GM13976 (cell line): ENCODE measurements at regions not wholly inside any gene's neighbourhood (a gene's known extent, or its start where the extent isn't known, plus 50 kb on each side); places are given as distances from the start of the nearest gene placed in this dataset.
"Not testable (repeated sequence)": the region's sequence is repeated elsewhere in the genome, so short reads cannot be mapped to it uniquely, and the experiment has no call there.

Experiments
- DNase-seq: peaks from one replicate; pipeline ENCODE4 v3.0.0; 2012; ENCODE audit warnings: low spot score
- in situ Hi-C: fragments of 300-500 bp; cut with MboI; formaldehyde crosslinking; loops from one replicate; pipeline ENCODE4 v1.12.0; 2022; ENCODE audit warnings: low sequenced_read_pairs, mixed read lengths, inconsistent platforms; ENCODE audit not compliant: unreplicated experiment
- TF ChIP-seq, protein P1 (sequence below): IDR thresholded peaks from 2 replicates; pipeline ENCODE4 v1.5.1; 2012; ENCODE audit warnings: borderline replicate concordance, mild to moderate bottlenecking; ENCODE audit not compliant: insufficient read depth; ENCODE audit errors: extremely low read depth, missing control alignments, control extremely low read depth

DNA sequence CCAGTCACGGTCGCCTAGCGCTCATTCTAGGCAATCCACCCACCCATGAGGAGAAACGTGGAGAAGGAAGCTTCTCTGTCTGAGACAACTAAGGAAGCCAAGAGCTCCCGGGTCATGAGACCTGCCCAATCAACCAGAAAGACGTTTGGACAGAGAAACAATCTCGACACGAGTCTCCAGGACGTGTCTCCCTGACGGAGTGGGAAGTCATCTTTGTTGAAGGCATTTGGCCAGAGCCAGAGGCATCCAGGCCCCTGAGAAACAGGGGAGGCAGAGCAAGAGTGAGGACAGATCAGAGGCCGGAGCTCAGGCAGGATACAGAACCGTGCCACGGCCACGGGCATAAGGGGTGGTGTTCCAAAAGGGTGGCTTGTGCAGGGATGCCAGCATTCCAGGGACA is 479.0 kb downstream of the SPATA31A7 start:
- in situ Hi-C loops: no loop called here
- DNase-seq: no peak
- TF ChIP-seq, protein P1, sequence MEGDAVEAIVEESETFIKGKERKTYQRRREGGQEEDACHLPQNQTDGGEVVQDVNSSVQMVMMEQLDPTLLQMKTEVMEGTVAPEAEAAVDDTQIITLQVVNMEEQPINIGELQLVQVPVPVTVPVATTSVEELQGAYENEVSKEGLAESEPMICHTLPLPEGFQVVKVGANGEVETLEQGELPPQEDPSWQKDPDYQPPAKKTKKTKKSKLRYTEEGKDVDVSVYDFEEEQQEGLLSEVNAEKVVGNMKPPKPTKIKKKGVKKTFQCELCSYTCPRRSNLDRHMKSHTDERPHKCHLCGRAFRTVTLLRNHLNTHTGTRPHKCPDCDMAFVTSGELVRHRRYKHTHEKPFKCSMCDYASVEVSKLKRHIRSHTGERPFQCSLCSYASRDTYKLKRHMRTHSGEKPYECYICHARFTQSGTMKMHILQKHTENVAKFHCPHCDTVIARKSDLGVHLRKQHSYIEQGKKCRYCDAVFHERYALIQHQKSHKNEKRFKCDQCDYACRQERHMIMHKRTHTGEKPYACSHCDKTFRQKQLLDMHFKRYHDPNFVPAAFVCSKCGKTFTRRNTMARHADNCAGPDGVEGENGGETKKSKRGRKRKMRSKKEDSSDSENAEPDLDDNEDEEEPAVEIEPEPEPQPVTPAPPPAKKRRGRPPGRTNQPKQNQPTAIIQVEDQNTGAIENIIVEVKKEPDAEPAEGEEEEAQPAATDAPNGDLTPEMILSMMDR: no peak

DNA sequence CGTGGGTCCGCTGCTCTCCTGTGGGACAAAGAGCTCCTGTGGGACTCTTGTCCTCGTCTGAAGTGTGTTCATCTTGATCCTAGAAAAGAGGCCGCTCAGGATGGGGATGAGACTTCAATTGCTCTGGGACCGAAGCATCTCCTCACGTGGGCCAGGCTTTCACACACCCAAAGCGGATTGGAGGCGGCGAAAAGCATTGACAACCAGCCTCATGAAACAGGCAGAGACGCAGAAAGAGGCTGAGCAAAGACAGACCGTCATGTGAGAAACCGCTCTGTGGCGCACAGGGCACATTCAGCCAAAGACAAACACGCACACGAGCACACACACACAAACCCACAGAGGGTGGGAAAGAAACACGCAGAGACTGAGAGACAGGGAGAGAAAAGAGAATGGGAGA is 479.5 kb downstream of the SPATA31A7 start:
- DNase-seq: no peak
- TF ChIP-seq, protein P1: no peak
- in situ Hi-C loops: no loop called here

DNA sequence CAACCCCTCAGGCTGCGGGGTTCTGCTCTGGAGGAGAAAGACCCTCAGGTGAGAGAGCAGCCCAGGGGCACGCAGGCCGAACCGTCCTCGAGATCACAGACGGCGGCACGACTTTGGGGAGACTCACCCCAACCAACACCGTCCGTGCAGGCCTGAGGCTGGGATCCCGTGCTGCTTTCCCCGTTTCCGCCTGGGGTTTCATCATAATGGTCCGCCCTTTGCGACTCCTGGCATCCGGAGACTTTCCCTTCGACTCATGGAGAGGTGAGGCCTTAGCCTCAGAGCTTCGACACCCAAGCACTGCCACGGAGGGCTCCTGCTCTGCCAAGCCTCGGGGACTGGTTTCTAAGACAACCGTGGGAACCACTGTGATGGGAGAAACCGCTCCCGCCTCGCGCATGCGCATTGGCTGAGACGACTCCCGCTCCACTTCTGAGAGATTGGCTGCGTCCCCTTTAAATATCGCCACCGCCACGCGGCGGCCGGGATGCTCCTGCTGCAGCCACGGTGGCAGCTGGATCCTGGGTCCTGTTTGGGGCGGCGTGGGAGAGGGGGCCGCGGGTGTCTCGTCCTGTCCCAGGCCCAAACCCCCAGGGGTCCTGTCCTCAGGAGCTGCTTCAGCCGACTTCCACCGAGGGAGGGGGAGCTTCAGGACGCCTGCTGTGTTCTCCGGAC is 480.1 kb downstream of the SPATA31A7 start:
- DNase-seq, in situ Hi-C loops: not testable (repeated sequence)

DNA sequence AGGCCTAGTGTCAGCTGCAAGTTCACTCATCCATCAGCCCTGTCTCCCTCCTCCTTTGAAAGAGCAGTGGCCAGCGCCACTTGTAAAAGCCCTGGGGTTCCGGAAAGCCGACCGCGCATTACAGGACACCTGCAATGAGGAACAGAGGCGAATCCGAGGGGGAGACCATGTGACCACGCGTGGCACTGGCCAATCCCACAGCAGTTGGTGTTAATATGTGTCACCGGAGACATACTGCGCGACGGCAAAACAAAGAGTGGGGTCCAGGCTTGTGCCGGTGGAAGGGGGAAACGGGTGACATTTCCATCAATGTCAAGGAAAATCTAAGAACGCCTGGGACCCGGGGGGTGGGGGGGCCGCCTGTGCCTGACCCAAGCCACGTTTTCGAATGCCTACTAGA is 480.8 kb downstream of the SPATA31A7 start:
- DNase-seq: no peak
- in situ Hi-C loops: no loop called here
- TF ChIP-seq, protein P1: no peak

DNA sequence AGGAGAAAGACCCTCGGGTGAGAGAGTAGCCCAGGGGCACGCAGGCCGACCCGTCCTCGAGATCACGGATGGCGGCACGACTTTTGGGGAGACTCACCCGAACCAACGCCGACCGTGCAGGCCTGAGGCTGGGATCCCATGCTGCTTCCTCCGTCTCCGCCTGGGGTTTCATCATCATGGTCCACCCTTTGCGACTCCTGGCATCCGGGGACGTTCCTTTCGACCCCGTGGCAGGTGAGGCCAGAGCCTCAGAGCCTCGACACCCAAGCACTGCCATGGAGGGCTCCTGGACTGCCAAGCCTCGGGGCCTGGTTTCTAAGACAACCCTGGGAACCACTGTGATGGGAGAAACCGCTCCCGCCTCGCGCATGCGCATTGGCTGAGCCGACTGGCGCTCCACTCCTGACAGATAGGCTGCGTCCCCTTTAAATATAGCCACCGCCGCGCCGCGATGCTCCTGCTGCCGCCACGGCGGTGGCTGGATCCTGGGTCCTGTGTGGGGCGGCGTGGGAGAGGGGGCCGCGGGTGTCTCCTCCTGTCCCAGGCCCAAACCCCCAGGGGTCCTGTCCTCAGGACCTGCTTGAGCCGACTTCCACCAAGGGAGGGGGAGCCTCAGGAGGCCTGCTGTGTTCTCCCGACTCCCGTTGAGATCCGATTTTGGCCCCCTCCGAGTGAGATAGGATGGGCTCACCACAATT is 481.6 kb downstream of the SPATA31A7 start:
- TF ChIP-seq, protein P1: no peak
- peak; percentile 0 for DNase-seq
- in situ Hi-C loops: no loop called here

DNA sequence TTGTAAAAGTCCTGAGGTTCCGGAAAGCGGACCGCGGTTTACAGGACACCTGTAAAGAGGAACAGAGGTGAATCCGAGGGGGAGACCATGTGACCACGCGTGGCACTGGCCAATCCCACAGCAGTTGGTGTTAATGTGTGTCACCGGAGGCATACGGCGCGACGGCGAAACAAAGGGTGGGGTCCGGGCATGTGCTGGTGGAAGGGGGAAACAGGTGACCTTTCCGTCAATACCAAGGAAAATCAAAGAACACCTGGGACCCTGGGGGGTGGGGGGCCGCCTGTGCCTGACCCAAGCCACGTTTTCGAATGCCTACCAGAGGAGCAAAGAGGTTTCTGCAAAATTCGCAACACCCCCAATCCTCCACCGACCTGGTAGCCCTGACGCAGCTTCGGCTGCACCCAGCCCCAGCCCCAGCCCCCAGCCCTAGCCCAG is 482.3 kb downstream of the SPATA31A7 start:
- DNase-seq: peak; percentile 0
- in situ Hi-C loops: not testable (repeated sequence)

DNA sequence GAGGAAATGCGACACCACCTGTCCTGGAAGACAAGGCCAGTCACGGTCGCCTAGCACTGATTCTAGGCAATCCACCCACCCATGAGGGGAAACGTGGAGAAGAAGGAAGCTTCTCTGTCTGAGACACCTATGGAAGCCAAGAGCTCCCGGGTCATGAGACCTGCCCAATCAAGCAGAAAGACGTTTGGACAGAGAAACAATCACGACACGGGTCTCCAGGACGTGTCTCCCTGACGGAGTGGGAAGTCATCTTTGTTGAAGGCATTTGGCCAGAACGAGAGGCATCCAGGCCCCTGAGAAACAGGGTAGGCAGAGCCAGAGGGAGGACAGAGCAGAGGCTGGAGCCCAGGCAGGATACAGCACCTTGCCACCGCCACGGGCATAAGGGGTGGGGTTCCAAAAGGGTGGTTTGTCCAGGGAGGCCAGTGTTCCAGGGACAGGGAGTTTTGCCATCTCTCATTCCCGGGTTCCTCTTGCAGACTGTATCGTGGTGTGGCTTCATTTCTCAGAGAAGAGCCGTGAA is 482.9 kb downstream of the SPATA31A7 start:
- in situ Hi-C loops: not testable (repeated sequence)
- peak; percentile 0 for DNase-seq

DNA sequence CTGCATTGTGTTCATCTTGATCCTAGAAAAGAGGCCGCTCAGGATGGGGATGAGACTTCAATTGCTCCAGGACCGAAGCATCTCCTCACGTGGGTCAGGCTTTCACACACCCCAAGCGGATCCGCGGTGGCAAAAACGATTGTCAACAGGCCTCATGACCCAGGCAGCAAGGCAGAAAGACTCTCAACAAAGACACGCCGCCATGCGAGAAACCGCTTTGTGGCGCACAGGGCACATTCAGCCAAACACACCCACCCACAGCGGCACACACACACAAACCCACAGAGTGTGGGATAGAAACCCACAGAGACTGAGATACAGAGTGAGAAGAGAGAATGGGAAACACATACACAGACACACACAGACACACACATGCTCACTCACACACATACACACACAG is 483.4 kb downstream of the SPATA31A7 start:
- DNase-seq: peak; percentile 1
- in situ Hi-C loops: no loop called here
- TF ChIP-seq, protein P1: no peak
